ENCODE measurements at regions not wholly inside any gene's neighbourhood (a gene's known extent, or its start where the extent isn't known, plus 50 kb on each side); places are given as distances from the start of the nearest gene placed in this dataset.

DNA sequence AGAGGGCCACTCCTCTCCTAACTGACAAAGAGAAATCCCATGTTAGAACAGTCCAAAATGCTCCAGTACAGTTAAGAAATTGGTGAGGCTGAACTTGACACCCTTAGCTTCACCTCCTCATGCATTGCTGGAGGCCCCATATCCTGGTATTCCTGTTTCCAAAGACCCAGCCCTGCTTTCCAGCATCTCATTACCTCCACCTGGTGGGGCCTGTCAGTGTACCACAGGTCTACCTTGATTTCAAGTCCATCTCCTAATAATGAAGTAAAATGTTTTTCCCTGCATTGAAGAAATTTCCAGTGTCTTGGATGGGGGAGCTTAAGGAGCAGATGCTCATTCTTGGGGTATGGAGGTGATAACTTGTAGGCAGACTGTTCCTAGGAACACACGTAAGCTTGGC is 70.6 kb upstream of the S1PR3 start:
- 100% methylated on average over 1 of the region's 1 CpG; no CpG with 5 or more reads in 1 of the 2 experiments for WGBS, 2 experiments (ENCODE audit: extremely low coverage in 1 of 2, insufficient coverage in 1 of 2, insufficient read length in 1 of 2, insufficient replicate concordance in 2 of 2, low coverage in 1 of 2, low lambda C conversion rate in 2 of 2, missing lambda C conversion rate in 1 of 2)
- H3K79me2 ChIP-seq (ENCODE audit: control insufficient read depth in 1 of 2, insufficient read depth in 2 of 2, low read length in 2 of 2): no peaks in the 10 kb centered on the region
- no peak overlapping the region for H3K18ac ChIP-seq (ENCODE audit: extremely low read depth, low read length)
- H2BK15ac ChIP-seq (ENCODE audit: low read length): no peak overlapping the region
- peaks cover 11 to 19% of the 10 kb centered on the region in 2 experiments for H3K9me3 ChIP-seq (ENCODE audit: insufficient read depth in 2 of 2, low read depth in 1 of 2, low read length in 1 of 2)
- H3K4ac ChIP-seq (replicated peaks; ENCODE audit: insufficient read length, low read depth, low read length): no peak overlapping the region
- no peak overlapping the region for H2AK5ac ChIP-seq (ENCODE audit: low read depth, low read length)
- no peak overlapping the region for H3K4me3 ChIP-seq (ENCODE audit: extremely low read depth in 1 of 4, insufficient read depth in 2 of 4, low read depth in 3 of 4, low read length in 4 of 4)
- H4K20me1 ChIP-seq (replicated peaks in 1 of 2; ENCODE audit: control insufficient read depth in 1 of 2, insufficient read depth in 2 of 2, low read length in 2 of 2): no peaks in the 10 kb centered on the region
- H3K9ac ChIP-seq (replicated peaks in 1 of 4; ENCODE audit: extremely low read depth in 1 of 4, low read depth in 3 of 4, low read length in 3 of 4): no peak overlapping the region
- no peak overlapping the region for H2BK12ac ChIP-seq (ENCODE audit: low read depth, low read length)
- H3K23ac ChIP-seq (ENCODE audit: insufficient read length): no peak overlapping the region
- POLR2A ChIA-PET (ENCODE audit: partially characterized antibody): no interaction called here
- CTCF ChIA-PET (ENCODE audit: partially characterized antibody): interaction anchor here (0.8 kb wide), 1 partner anchor 110 kb away, joined by 3 read pairs; no protein-coding TSS in a partner anchor
- no peaks in the 10 kb centered on the region for H3K36me3 ChIP-seq (ENCODE audit: control insufficient read depth in 2 of 4, insufficient read depth in 4 of 4, low read length in 3 of 4)
- no peak overlapping the region for H3K4me2 ChIP-seq (ENCODE audit: insufficient read depth in 1 of 2, low read depth in 2 of 2, low read length in 2 of 2)
- no peak overlapping the region for H3K56ac ChIP-seq (replicated peaks; ENCODE audit: insufficient read length, low read depth, low read length)
- no peak overlapping the region for H4K8ac ChIP-seq (ENCODE audit: extremely low read depth, insufficient read depth, low read length)
- no peaks in the 10 kb centered on the region for H3K4me1 ChIP-seq (replicated peaks in 1 of 4; ENCODE audit: control insufficient read depth in 3 of 4, insufficient read depth in 4 of 4, low read length in 3 of 4)
- FAIRE-seq (no peak), DNase-seq (ENCODE audit: low read depth in 1 of 2, low spot score in 2 of 2) (no peak)
- no peak overlapping the region for H4K91ac ChIP-seq (replicated peaks; ENCODE audit: insufficient read length, low read length)
- no peak overlapping the region for H2BK120ac ChIP-seq (replicated peaks; ENCODE audit: low read depth, low read length)
- H3K14ac ChIP-seq (ENCODE audit: insufficient read length): no peak overlapping the region
- no peak overlapping the region for H3K27ac ChIP-seq (ENCODE audit: low read depth, low read length)
- H4K5ac ChIP-seq (ENCODE audit: insufficient read length, low read depth, low read length): no peak overlapping the region
- TF ChIP-seq RXRA (IDR thresholded peaks at IDR 0.05; ENCODE audit: insufficient read depth, low read depth, low read length) (no peak), RAD21 (IDR thresholded peaks at IDR 0.05 in 1 of 2, conservative IDR thresholded peaks at IDR 0.05 in 1 of 2; ENCODE audit: low read depth in 2 of 2, low read length in 2 of 2) (peak; percentile 19 to 34; a peak in 3 of 4 replicates)
- no peak overlapping the region for H2BK5ac ChIP-seq (ENCODE audit: low read depth, low read length)
- H2BK20ac ChIP-seq (ENCODE audit: low read length): no peak overlapping the region
- no peaks in the 10 kb centered on the region for H3K79me1 ChIP-seq (ENCODE audit: low read depth, low read length)
- H2AFZ ChIP-seq (ENCODE audit: low read length): no peak overlapping the region
- no peaks in the 10 kb centered on the region for H3K23me2 ChIP-seq (ENCODE audit: low read depth, low read length)
- no peaks in the 10 kb centered on the region for H3K27me3 ChIP-seq (replicated peaks in 1 of 4; ENCODE audit: control insufficient read depth in 3 of 4, extremely low read depth in 1 of 4, insufficient read depth in 3 of 4, low read length in 3 of 4)

Data from H1 (cell line).